ENCODE measurements at regions not wholly inside any gene's neighbourhood (a gene's known extent, or its start where the extent isn't known, plus 50 kb on each side); places are given as distances from the start of the nearest gene placed in this dataset.

DNA sequence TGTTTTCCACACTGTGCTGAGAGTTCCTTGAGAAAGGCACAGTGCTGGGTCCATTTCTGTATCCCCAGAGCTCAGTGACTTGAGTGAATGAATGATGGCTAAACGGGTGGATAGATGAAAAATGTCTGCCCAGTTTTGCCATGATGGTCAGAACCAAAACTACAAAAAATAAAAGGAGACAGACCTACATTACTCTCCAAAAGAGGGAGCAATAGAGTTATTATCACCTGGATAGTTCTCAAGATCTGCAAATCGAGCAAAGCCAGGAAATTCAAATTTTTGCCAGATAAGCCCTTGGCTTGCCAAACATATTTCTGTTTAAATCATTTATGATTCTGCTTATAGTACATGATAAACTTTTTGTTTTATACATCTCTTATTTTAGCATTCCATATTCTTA is 214.2 kb upstream of the ZNF462 start:
- no peak for ATAC-seq
- TF ChIP-seq ZNF565 (CRISPR knock-in tag; conservative IDR thresholded peaks at IDR 0.05; ENCODE audit: low read depth): no peak
- TF ChIP-seq, protein P1, sequence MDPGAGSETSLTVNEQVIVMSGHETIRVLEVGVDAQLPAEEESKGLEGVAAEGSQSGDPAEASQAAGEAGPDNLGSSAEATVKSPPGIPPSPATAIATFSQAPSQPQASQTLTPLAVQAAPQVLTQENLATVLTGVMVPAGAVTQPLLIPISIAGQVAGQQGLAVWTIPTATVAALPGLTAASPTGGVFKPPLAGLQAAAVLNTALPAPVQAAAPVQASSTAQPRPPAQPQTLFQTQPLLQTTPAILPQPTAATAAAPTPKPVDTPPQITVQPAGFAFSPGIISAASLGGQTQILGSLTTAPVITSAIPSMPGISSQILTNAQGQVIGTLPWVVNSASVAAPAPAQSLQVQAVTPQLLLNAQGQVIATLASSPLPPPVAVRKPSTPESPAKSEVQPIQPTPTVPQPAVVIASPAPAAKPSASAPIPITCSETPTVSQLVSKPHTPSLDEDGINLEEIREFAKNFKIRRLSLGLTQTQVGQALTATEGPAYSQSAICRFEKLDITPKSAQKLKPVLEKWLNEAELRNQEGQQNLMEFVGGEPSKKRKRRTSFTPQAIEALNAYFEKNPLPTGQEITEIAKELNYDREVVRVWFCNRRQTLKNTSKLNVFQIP (CRISPR knock-in tag; IDR thresholded peaks at IDR 0.05; ENCODE audit: borderline replicate concordance, low read depth): no peak

DNA sequence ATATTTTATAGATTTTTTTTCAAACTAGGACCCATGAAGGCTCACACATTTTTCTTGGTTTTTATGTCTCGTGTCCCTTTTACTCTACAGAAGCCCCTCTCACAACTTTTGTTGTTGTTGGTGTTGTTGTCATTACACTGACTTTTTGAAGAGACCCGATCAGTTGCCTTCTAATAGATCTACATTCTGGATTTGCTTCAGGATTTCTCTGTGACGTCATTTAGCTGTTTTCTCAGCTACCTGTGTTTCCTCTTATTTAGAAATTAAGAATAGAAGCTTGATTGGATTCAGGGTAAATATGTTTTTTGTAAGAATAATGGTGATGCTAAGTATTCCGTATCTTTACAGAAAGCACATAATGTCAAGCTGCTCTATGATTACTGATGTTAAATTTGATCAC is 213.3 kb upstream of the ZNF462 start:
- no peak for TF ChIP-seq CSDC2 (CRISPR knock-in tag; IDR thresholded peaks at IDR 0.05)
- TF ChIP-seq ARNTL (CRISPR knock-in tag; IDR thresholded peaks at IDR 0.05; ENCODE audit: borderline replicate concordance, low read depth): no peak
- TF ChIP-seq RARB (CRISPR knock-in tag; IDR thresholded peaks at IDR 0.05): no peak
- TF ChIP-seq CREB5 (CRISPR knock-in tag; IDR thresholded peaks at IDR 0.05; ENCODE audit: low read depth): no peak
- no peak for TF ChIP-seq PATZ1 (CRISPR knock-in tag; IDR thresholded peaks at IDR 0.05; ENCODE audit: borderline replicate concordance)
- TF ChIP-seq PPARA (CRISPR knock-in tag; IDR thresholded peaks at IDR 0.05; ENCODE audit: borderline replicate concordance): no peak
- TF ChIP-seq, protein P1 (CRISPR knock-in tag; IDR thresholded peaks at IDR 0.05; ENCODE audit: borderline replicate concordance, low read depth): no peak
- TF ChIP-seq ZFP30 (CRISPR knock-in tag; IDR thresholded peaks at IDR 0.05): no peak
- TF ChIP-seq ZC3H10 (CRISPR knock-in tag; IDR thresholded peaks at IDR 0.05): no peak
- no peak for TF ChIP-seq ZNF565 (CRISPR knock-in tag; conservative IDR thresholded peaks at IDR 0.05; ENCODE audit: low read depth)
- TF ChIP-seq ESRRG (CRISPR knock-in tag; IDR thresholded peaks at IDR 0.05): no peak
- no peak for ATAC-seq

- TF ChIP-seq ZC3H10 (CRISPR knock-in tag; IDR thresholded peaks at IDR 0.05): no peak
- TF ChIP-seq ZFP30 (CRISPR knock-in tag; IDR thresholded peaks at IDR 0.05): no peak
- no peak for TF ChIP-seq CSDC2 (CRISPR knock-in tag; IDR thresholded peaks at IDR 0.05)
- no peak for TF ChIP-seq SNAI2 (CRISPR knock-in tag; IDR thresholded peaks at IDR 0.05)
- no peak for TF ChIP-seq TCF4 (CRISPR knock-in tag; IDR thresholded peaks at IDR 0.05; ENCODE audit: borderline replicate concordance)
- no peak for TF ChIP-seq CREB5 (CRISPR knock-in tag; IDR thresholded peaks at IDR 0.05; ENCODE audit: low read depth)
- TF ChIP-seq OSR1 (CRISPR knock-in tag; IDR thresholded peaks at IDR 0.05): no peak
- TF ChIP-seq RARB (CRISPR knock-in tag; IDR thresholded peaks at IDR 0.05): no peak
- no peak for TF ChIP-seq TOX (CRISPR knock-in tag; IDR thresholded peaks at IDR 0.05; ENCODE audit: borderline replicate concordance)
- TF ChIP-seq PPARA (CRISPR knock-in tag; IDR thresholded peaks at IDR 0.05; ENCODE audit: borderline replicate concordance): no peak
- no peak for TF ChIP-seq PATZ1 (CRISPR knock-in tag; IDR thresholded peaks at IDR 0.05; ENCODE audit: borderline replicate concordance)
- ATAC-seq: no peak
Observed at GRCh38 chr9:106653213-106653612, 209.8 kb upstream of the ZNF462 start.

- TF ChIP-seq SNAI2 (CRISPR knock-in tag; IDR thresholded peaks at IDR 0.05) (no peak), ZNF70 (CRISPR knock-in tag; IDR thresholded peaks at IDR 0.05) (no peak), BACH2 (CRISPR knock-in tag; IDR thresholded peaks at IDR 0.05; ENCODE audit: borderline replicate concordance) (no peak), CSRNP3 (CRISPR knock-in tag; IDR thresholded peaks at IDR 0.05) (no peak), TCF4 (CRISPR knock-in tag; IDR thresholded peaks at IDR 0.05; ENCODE audit: borderline replicate concordance) (no peak)
- ATAC-seq: no peak
Observed at GRCh38 chr9:106655966-106656365, 207.0 kb upstream of the ZNF462 start.
